NAMALWA (cell line): ENCODE measurements at regions not wholly inside any gene's neighbourhood (a gene's known extent, or its start where the extent isn't known, plus 50 kb on each side); places are given as distances from the start of the nearest gene placed in this dataset.

Experiments used
- DNase-seq: peaks from one replicate; pipeline ENCODE4 v3.0.0-alpha.2; 2015; ENCODE audit warnings: low spot score

DNA sequence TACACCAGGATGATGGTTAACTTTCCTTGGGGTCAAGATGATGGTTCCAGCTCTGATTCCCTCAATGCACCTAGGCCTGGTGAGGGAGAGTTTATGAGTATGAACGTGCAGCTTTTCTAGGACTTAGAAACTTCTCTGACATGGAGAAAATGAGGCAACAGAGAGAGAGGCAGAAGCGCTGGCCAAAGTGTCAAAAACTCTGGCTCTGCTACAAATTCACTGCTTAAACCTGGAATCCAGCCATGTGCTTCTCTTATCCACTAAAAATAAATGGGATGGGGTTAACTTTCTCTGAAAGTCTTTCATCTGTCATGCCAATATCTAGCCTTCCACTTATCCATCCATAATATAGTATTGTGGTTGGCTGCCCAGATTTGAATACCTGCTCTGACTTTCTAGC, 568.7 kb downstream of the MED13L start:
- DNase-seq: no peak

GRCh38 chr12:115700896-115701465, 576.5 kb downstream of the MED13L start:
- no peak for DNase-seq

GRCh38 chr12:115700081-115700480, 577.4 kb downstream of the MED13L start:
- no peak for DNase-seq

DNA sequence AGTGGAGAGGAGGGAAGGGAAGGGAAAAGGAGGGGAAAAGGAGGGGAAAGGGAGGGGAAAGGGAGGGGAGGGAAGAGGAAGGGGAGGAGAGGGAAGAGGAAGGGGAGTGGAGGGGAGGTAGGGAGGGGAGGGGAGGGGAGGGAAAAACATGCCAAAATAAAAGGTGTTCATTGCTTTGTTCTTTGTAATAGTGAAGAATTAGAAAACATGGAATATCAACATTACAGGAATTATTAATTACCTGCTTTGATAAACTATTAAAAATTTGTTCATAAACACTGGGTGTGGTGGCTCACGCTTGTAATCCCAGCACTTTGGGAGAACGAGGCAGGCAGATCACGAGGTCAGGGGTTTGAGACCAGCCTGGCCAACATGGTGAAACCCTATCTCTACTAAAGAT, 579.2 kb downstream of the MED13L start:
- DNase-seq: no peak

DNA sequence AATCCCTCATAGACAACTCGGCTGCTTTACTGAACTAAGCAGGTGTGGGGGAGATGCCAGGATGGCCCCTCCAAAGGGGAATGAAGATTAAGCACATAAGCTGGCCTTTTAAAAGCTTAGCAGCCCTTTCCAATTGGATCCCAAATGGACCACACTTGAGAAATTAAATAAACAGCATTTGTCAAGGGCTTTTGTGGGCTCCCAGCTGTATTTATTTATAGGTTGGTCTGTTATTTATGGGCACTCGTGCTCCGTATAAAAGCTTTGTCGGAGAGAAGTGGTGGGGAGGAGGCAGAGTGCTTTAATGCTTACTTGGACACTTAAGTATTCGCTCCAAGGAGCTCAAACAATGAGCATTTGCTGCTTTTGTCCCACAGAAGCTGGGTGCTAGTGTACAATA, 580.2 kb downstream of the MED13L start:
- DNase-seq: no peak

DNA sequence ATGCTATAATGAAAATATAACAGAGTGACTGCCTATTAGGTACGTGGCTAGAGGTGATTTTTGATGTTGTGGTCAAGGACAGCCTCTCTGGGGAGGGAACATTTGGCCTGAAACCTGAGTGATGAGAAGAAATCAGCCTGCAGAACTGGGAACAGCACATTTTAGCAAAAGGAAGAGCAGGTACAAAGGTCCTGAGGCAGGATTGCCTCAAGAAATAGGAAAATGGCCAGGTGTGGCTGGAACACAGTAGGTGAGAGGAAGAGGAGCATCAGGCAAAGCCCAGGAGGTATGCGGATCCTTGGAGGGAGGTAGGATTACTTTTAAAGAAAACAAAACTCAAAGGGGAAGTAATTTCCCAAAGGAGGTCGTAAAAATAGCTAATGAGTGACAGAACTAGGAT, 582.9 kb downstream of the MED13L start:
- DNase-seq: no peak

- DNase-seq: no peak
These were observed 583.5 kb downstream of the MED13L start for GRCh38 chr12:115693970-115694369.

- DNase-seq: no peak
These were observed 586.4 kb downstream of the MED13L start for GRCh38 chr12:115691123-115691522.

- DNase-seq: no peak
These were observed 590.4 kb downstream of the MED13L start for GRCh38 chr12:115687094-115687493.

DNA sequence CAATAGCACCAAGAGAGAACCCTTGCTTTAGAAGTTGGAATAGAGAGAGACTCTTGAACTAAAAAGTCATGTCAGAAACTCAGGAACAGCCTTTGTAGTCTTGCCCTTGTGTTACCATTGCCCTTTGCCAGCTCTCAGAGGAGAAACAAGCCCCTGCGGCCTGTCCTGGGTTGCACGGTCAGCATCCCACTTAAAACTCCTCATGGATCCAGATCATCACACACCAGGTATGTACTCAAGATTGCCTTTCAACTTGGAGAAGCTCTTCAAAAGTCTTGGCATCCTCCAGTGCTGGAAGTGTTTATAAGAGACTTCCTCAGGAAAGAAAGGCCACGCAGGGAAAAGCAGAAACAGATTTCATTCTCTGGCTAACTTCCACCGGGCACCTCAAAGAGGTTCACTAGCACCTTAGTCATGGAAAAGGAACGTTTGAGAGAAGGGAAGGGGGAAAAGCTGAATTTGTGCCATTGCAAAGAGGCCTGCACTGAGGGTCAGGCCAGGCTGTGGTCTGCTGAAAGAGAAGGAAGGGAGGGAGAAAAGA, 594.2 kb downstream of the MED13L start:
- DNase-seq: no peak

DNA sequence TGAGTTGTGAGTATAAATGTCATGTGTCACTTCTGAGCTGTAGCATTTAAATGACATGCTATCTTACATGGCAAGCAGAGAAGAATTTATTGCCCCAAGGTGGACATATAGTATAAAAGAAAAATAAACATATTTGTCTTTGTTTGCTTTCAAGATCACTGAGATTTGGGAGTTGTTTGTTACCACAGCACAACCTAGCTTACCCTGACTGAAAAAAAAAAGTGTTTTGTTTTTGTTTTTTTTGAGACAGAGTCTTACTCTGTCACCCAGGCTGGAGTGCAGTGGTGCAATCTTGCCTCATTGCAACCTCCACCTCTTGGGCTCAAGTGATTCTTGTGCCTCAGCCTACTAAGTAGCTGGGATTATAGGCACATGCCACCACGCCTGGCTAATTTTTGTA, 596.5 kb downstream of the MED13L start:
- DNase-seq: no peak

- DNase-seq: no peak
These were observed 604.9 kb downstream of the MED13L start for GRCh38 chr12:115672506-115673080.

DNA sequence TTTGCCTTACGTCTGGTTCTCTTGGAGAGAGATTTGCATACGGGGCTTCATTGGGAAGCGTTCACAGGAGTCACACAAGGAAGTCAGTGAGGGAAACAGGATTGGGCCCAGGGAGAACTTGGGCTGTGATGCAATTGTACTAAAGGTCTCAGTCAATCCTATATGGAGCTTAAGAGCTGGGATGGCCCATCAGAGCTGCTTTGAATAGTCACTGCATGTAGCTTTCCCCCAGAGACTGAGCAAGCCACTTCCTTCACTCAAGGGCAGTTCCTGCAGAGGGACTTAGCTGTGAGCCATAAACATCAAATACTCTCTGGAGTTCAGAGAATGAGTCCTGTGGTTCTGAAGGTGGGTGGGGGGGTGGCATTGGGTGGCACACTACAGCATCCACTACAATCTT, 605.4 kb downstream of the MED13L start:
- DNase-seq: no peak

- DNase-seq: no peak
These were observed 606.6 kb downstream of the MED13L start for GRCh38 chr12:115670869-115671268.

DNA sequence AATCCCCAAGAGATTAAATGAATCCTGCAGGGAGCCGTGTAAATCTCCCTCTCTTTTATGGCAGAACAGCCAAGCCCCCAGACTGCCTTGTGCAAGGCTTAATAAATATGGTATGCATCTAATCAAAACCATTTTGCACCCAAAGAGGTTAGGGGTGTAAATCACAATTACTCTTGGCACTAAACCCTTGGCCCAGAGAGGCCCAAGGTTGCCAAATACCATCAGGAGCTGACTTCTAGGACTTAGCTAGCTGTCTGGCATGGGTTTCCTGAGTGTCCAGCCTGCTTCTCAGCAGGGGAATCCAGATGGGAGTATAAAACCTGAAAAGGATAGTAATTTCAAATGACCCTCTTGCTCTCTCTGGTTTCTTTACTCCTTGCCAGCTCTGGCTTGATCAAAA, 610.4 kb downstream of the MED13L start:
- DNase-seq: no peak

GRCh38 chr12:115666168-115666567, 611.3 kb downstream of the MED13L start:
- no peak for DNase-seq

- no peak for DNase-seq
These were observed 616.4 kb downstream of the MED13L start for GRCh38 chr12:115661112-115661511.

DNA sequence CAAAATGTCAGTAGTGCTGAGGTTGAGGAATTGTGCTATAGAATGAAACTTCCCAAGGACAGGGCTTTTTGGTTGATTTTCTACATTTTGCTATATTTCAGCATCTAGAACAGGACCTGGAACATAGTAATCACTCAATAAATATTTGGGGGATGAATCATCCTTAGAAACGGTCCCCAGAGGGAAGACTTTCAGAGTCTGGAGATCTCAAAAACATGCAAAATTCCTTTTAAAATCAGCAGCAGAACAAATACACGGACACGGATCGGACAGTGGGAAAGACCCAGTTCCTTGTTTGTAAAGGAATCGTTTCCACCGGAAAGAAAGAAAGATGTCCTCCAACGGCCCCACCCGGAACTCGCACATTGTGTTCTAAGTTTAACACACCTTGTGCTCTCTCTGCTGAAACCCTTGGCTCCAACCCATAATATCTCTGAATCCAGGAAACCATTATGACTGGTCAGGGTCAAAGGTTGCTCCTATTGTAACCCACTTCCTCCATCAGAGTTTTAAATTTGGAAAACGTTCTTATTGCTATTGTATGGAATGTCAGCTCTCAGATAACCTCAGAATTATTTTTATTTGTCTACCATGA, 617.2 kb downstream of the MED13L start:
- DNase-seq: no peak

GRCh38 chr12:115659422-115659821, 618.1 kb downstream of the MED13L start:
- no peak for DNase-seq

DNA sequence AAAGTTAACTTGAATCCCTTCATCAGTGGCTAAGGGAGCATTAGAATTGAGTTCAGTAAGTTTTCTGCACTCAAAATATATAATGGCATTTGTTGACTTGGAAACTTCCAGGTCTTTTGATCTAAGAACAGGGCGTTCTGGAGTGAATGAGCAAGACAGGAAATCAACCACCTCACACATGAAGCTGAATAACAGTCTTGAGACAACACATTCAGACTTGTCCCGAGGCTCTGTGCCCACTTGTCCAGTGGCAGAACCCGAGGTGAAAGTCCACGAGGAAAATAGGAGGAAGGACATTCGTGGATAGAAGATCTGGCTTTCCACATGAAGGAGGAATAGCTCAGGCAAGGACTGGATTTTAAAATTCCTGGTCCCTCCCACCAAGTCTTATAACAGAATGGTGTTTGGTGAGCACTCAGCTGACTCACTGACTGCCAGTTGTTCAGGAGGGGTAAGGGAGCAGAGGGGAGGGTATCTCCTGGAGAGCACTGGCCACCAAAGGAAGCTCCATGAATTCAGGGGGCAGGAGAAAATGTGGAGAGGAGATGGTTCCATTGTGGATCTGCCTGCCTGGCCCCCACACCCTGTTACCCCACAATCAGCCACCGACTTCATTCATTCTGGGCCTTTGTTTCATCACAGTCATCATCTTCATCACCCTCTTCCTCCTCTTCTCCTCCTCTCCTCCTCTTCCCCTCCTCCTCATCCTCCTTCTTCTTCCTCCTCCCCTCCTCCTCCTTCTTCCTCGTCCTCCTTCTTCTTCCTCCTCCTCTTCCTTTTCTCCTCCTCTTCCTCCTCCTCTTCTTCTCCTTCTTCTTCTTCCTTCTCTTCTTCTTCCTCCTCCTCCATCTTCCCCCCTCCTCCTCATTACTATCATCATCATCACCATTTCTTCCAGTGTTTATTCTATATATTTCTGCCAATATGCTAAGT, 620.1 kb downstream of the MED13L start:
- DNase-seq: no peak

DNA sequence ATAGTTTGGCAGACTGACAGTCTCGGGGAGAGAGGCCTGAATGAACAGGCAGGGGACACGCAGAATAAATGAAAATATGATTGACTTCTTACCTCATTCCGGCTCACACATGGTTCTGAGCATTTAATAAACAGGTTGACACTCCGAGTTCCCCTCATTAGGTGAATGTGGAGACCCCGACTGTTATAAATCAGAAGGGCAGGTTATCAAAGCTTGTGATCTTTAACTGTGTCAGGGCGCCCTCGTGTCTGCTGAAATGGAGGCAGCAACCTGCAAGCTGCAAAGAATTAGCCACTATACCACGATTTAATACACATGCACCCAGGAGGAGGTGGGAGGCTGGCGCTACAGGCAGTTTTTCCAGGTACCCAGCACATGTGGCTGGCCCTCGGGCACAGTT, 627.5 kb downstream of the MED13L start:
- no peak for DNase-seq

DNA sequence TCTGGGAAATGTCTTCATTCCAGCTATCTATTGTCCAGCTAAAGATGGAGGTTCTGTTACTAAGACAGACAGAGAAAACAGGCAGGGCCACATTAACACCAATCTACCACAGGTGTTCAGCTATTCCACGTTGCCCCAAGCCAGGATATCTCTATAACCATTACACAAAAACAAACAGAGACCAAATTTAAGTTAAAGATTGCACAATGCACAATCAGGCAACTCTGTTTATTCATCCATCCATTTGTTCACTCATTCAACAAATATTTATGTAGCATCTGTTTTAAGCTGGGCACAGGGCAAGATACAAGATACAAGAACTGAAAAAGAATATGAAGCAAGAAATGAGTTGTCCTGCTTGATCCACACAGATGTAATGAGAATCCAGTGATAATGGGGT, 629.0 kb downstream of the MED13L start:
- DNase-seq: no peak

GRCh38 chr12:115646210-115646609, 631.3 kb downstream of the MED13L start:
- DNase-seq: no peak
